AG09309 (cell line): ENCODE measurements at regions not wholly inside any gene's neighbourhood (a gene's known extent, or its start where the extent isn't known, plus 50 kb on each side); places are given as distances from the start of the nearest gene placed in this dataset.
A peak's percentile ranks its signal among the peaks of the same experiment; 100 is the strongest.

Experiments used
- DNase-seq: peaks from one replicate; pipeline ENCODE4 v3.0.0-alpha.2; 2010; ENCODE audit warnings: low read depth
- H3K4me3 ChIP-seq: 2 replicates; pipeline ENCODE4 v1.5.1; 2011; ENCODE audit warnings: mild to moderate bottlenecking, low read depth, low read length, moderate library complexity; ENCODE audit not compliant: control insufficient read depth
- TF ChIP-seq, protein P1 (sequence below): IDR thresholded peaks from 2 replicates; pipeline ENCODE4 v1.5.1; 2011; ENCODE audit warnings: mild to moderate bottlenecking, low read depth, low read length, inconsistent platforms; ENCODE audit not compliant: insufficient read depth, control insufficient read depth; ENCODE audit errors: missing control alignments

GRCh38 chr4:141890279-141890678 is 253.9 kb downstream of the IL15 start:
- TF ChIP-seq, protein P1, sequence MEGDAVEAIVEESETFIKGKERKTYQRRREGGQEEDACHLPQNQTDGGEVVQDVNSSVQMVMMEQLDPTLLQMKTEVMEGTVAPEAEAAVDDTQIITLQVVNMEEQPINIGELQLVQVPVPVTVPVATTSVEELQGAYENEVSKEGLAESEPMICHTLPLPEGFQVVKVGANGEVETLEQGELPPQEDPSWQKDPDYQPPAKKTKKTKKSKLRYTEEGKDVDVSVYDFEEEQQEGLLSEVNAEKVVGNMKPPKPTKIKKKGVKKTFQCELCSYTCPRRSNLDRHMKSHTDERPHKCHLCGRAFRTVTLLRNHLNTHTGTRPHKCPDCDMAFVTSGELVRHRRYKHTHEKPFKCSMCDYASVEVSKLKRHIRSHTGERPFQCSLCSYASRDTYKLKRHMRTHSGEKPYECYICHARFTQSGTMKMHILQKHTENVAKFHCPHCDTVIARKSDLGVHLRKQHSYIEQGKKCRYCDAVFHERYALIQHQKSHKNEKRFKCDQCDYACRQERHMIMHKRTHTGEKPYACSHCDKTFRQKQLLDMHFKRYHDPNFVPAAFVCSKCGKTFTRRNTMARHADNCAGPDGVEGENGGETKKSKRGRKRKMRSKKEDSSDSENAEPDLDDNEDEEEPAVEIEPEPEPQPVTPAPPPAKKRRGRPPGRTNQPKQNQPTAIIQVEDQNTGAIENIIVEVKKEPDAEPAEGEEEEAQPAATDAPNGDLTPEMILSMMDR = no peak
- no peak for DNase-seq
- no peak overlapping the region for H3K4me3 ChIP-seq

GRCh38 chr4:141891260-141892120 is 255.1 kb downstream of the IL15 start:
- no peak overlapping the region for H3K4me3 ChIP-seq
- no peak for DNase-seq
- TF ChIP-seq, protein P1 = no peak

- DNase-seq = no peak
- H3K4me3 ChIP-seq = no peak overlapping the region
- TF ChIP-seq, protein P1 = no peak
Observed at GRCh38 chr4:141896687-141897086, 260.3 kb downstream of the IL15 start.

GRCh38 chr4:141898346-141898745 is 262.0 kb downstream of the IL15 start:
- H3K4me3 ChIP-seq = no peak overlapping the region
- no peak for DNase-seq
- TF ChIP-seq, protein P1 = no peak

GRCh38 chr4:141899103-141899502 is 262.7 kb downstream of the IL15 start:
- no peak overlapping the region for H3K4me3 ChIP-seq
- DNase-seq = no peak
- TF ChIP-seq, protein P1 = no peak

DNA sequence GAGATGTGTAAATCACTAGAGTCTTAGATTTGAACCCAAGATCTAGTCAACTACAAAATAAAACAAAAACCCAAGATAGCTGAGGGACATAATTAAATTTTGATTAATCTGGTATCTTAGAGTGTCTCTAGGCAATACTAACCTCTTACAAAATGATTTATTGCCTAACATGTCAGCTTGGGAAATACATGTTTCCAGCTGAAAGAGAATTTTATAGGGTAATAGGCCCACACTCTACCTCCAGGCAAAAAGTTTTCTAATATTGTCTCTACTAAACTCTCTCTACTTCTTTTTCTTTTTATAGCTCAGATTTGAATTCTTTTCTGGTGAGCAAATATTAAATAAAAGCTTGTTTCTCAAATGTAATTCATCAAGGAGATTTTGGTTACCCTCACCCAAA is 263.2 kb downstream of the IL15 start:
- DNase-seq = peak; percentile 76
- TF ChIP-seq, protein P1 = no peak
- no peak overlapping the region for H3K4me3 ChIP-seq
